Loucy (cell line): ENCODE measurements at regions not wholly inside any gene's neighbourhood (a gene's known extent, or its start where the extent isn't known, plus 50 kb on each side); places are given as distances from the start of the nearest gene placed in this dataset.
"Not testable (repeated sequence)": the region's sequence is repeated elsewhere in the genome, so short reads cannot be mapped to it uniquely, and the experiment has no call there.

Source experiments
- H2AFZ ChIP-seq: fragments of 200-600 bp; sonication (generic); 2 replicates; pipeline ENCODE4 v1.6.0; 2016; ENCODE audit warnings: antibody characterized with exemption, mild to moderate bottlenecking, low read length, moderate library complexity
- H3F3A ChIP-seq: fragments of 200-600 bp; 2 replicates; pipeline ENCODE4 v1.6.0; 2016; ENCODE audit warnings: antibody characterized with exemption, low read depth, mild to moderate bottlenecking
- H3K27me3 ChIP-seq: fragments of 200-600 bp; sonication (generic); 2 replicates; pipeline ENCODE4 v1.6.1; 2014; ENCODE audit warnings: low read length, mild to moderate bottlenecking; ENCODE audit not compliant: insufficient read depth, poor library complexity, severe bottlenecking
- H3K36me3 ChIP-seq: fragments of 200-600 bp; sonication (generic); 2 replicates; pipeline ENCODE4 v1.6.1; 2016; ENCODE audit warnings: low read length; ENCODE audit not compliant: insufficient read depth
- H3K4me1 ChIP-seq: fragments of 200-600 bp; sonication (generic); 2 replicates; pipeline ENCODE4 v1.5.1; 2014; ENCODE audit warnings: low read length, mild to moderate bottlenecking; ENCODE audit not compliant: insufficient read depth, poor library complexity, severe bottlenecking
- H3K4me2 ChIP-seq: fragments of 200-600 bp; sonication (generic); 2 replicates; pipeline ENCODE4 v1.6.0; 2014; ENCODE audit warnings: antibody characterized with exemption, low read length, low read depth, mild to moderate bottlenecking; ENCODE audit not compliant: poor library complexity, severe bottlenecking
- H3K4me3 ChIP-seq: fragments of 200-600 bp; sonication (generic); 2 replicates; pipeline ENCODE4 v1.5.1; 2014; ENCODE audit warnings: low read length, mild to moderate bottlenecking, mixed read lengths; ENCODE audit not compliant: poor library complexity, severe bottlenecking
- H3K79me2 ChIP-seq: fragments of 200-600 bp; sonication (generic); 2 replicates; pipeline ENCODE4 v1.6.1; 2014; ENCODE audit warnings: low read length; ENCODE audit not compliant: insufficient read depth
- H3K9ac ChIP-seq: fragments of 200-600 bp; sonication (generic); 2 replicates; pipeline ENCODE4 v1.6.0; 2014; ENCODE audit warnings: mild to moderate bottlenecking, low read depth, low read length, moderate library complexity; ENCODE audit not compliant: poor library complexity, severe bottlenecking
- H3K9me2 ChIP-seq: fragments of 200-600 bp; sonication (generic); replicated peaks from 2 replicates; pipeline ENCODE4 v1.6.1; 2016; ENCODE audit warnings: low read depth, low read length, mixed read lengths
- H3K9me3 ChIP-seq: fragments of 200-600 bp; sonication (generic); 2 replicates; pipeline ENCODE4 v1.6.1; 2014; ENCODE audit warnings: mild to moderate bottlenecking, antibody characterized with exemption, low read length, low read depth; ENCODE audit not compliant: insufficient read depth
- H4K20me1 ChIP-seq: fragments of 200-600 bp; sonication (generic); 2 replicates; pipeline ENCODE4 v1.6.0; 2014; ENCODE audit warnings: antibody characterized with exemption, low read length, mild to moderate bottlenecking; ENCODE audit not compliant: insufficient read depth, poor library complexity, severe bottlenecking

DNA sequence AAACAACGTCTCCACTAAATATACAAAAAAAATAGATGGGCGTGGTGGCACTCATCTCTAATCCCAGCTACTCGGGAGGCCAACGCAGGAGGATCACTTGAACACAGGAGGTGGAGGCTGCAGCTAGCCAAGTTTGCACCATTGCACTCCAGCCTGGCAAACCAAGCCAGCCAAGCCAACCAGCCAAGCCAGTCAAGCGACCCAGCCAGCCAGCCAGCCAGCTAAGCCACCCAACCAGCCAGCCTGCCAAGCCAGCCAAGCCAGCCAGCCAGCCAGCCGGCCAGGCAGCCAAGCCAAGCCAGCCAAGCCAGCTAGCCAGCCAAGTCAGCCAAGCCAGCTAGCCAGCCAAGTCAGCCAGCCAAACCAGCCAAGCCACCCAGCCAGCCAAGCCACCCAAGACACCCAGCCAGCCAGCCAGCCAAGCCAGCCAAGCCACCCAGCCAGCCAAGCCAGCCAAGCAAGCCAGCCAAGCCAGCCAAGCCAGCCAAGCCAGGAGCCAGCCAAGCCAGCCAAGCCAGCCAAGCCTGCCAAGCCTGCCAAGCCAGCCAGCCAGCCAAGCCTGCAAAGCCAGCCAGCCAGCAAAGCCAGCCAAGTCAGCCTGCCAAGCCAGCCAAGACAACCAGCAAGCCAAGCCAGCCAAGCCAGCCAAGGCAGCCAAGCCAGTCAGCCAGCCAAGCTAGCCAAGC is 342.2 kb upstream of the PLGLB2 start:
- not testable (repeated sequence) for H3K9ac ChIP-seq, H3K4me1 ChIP-seq, H3K27me3 ChIP-seq, H3K79me2 ChIP-seq, H3F3A ChIP-seq, H3K9me3 ChIP-seq, H3K9me2 ChIP-seq, H3K4me2 ChIP-seq, H4K20me1 ChIP-seq, H3K36me3 ChIP-seq, H3K4me3 ChIP-seq, H2AFZ ChIP-seq

DNA sequence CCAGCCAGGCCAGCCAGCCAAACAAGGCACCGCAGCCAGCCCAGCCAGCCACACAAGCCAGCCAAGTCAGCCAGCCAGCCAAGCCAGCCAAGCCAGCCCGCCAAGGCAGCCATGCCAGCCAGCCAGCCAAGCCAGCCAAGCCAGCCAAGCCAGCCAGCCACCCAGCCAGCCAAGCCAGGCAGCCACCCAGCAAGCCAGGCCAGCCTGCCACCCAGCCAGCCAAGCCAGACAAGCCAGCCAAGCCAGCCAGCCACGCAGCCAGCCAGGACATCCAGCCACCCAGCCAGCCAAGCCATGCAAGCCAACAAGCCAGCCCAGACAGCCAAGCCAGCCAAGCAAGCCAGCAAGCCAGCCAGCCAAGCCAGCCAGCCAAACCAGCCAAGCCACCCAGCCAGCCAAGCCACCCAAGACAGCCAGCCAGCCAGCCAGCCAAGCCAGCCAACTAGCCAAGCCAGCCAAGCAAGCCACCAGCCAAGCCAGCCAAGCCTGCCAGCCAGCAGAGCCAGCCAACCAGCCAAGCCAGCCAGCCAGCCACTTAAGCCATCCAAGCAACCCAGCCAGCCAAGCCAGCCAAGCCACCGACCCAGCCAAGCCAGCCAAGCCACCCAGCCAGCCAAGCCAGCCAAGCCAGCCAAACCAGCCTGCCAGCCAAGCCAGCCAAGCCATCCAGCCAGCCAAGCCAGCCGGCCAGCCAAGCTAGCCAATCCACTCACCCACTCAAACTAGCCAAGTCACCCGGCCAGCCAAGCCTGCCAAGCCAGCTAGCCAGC is 341.3 kb upstream of the PLGLB2 start:
- not testable (repeated sequence) for H3K4me3 ChIP-seq, H3K9me2 ChIP-seq, H3K4me2 ChIP-seq, H3K79me2 ChIP-seq, H3K36me3 ChIP-seq, H3K27me3 ChIP-seq, H4K20me1 ChIP-seq, H3K4me1 ChIP-seq, H3K9ac ChIP-seq, H2AFZ ChIP-seq, H3K9me3 ChIP-seq, H3F3A ChIP-seq

DNA sequence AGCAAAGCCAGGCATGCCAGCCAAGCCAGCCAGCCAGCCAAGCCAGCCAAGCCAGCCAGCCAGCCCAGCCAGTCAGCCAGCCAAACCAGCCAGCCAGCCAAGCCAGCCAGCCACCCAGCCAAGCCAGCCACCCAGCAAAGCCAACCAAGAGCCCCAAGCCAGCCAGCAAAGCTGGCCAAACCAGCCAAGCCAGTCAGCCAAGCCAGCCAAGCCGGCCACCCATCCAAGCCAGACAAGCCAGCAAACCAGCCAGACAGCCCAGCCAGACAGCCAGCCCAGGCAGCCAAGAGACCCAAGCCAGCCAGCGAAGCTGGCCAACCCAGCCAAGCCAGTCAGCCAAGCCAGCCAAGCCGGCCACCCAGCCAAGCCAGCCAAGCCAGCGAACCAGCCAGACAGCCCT is 338.3 kb upstream of the PLGLB2 start:
- not testable (repeated sequence) for H3K9me3 ChIP-seq, H3K36me3 ChIP-seq, H3K9me2 ChIP-seq, H4K20me1 ChIP-seq, H3K27me3 ChIP-seq, H3K4me3 ChIP-seq, H3K4me2 ChIP-seq, H3K9ac ChIP-seq, H3K4me1 ChIP-seq, H3K79me2 ChIP-seq, H2AFZ ChIP-seq, H3F3A ChIP-seq

DNA sequence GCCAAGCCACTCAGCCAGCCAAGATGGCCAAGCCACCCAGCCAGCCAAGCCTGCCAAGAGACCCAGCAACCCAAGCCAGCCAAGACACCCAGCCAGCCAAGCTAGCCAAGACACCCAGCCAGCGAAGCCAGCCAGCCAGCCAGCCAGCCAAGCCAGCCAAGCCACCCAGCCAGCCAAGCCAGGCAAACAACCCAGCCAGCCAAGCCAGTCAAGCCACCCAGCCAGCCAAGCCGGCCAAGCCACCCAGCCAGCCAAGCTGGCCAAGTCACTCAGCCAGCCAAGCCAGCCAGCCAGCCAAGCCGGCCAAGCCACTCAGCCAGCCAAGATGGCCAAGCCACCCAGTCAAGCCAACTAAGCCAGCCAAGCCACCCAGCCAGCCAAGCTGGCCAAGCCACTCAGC is 337.5 kb upstream of the PLGLB2 start:
- H3K79me2 ChIP-seq, H4K20me1 ChIP-seq, H3K4me1 ChIP-seq, H3K36me3 ChIP-seq, H3K27me3 ChIP-seq, H3K4me2 ChIP-seq, H3K9me3 ChIP-seq, H3K9me2 ChIP-seq, H3K9ac ChIP-seq, H3F3A ChIP-seq, H2AFZ ChIP-seq, H3K4me3 ChIP-seq: not testable (repeated sequence)

DNA sequence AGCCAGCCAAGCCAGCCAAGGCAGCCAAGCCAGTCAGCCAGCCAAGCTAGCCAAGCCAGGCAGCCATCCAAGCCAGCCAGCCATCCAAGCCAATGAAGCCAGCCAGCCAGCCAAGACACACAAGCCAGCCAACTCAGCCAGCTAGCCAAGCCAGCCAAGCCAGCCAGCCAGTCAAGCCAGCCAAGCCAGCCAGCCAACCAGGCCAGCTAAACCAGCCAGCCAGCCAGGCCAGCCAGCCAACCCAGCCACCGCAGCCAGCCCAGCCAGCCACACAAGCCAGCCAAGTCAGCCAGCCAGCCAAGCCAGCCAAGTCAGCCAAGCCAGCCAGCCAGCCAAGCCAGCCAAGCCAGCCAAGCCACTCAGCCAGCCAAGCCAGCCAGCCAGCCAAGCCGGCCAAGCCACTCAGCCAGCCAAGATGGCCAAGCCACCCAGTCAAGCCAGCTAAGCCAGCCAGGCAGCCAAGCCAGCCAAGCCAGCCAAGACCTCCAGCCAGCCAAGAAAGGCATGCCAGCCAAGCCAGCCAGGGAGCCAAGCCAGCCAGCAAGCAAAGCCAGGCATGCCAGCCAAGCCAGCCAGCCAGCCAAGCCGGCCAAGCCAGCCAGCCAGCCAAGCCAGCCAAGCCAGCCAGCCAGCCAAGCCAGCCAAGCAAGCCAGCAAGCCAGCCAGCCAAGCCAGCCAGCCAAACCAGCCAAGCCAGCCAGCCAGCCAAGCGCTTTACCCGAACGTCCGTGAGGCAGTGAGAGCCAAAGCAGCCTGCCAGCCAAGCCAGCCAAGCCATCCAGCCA is 335.7 kb upstream of the PLGLB2 start:
- not testable (repeated sequence) for H3K36me3 ChIP-seq, H3K79me2 ChIP-seq, H3K4me1 ChIP-seq, H3K4me2 ChIP-seq, H3K9ac ChIP-seq, H3K4me3 ChIP-seq, H2AFZ ChIP-seq, H4K20me1 ChIP-seq, H3K27me3 ChIP-seq, H3K9me3 ChIP-seq, H3K9me2 ChIP-seq, H3F3A ChIP-seq

DNA sequence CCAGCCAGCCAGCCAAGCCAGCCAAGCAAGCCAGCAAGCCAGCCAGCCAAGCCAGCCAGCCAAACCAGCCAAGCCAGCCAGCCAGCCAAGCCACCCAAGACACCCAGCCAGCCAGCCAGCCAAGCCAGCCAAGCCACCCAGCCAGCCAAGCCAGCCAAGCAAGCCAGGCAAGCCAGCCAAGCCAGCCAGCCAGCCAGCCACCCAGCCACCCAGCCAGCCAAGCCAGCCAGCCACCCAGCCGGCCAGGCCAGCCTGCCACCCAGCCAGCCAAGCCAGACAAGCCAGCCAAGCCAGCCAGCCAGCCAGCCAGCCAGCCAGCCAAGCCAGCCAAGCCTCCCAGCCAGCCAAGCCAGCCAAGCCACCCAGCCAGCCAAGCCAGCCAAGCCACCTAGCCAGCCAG is 333.6 kb upstream of the PLGLB2 start:
- H3K9me2 ChIP-seq, H3K36me3 ChIP-seq, H3F3A ChIP-seq, H3K4me1 ChIP-seq, H3K9ac ChIP-seq, H3K79me2 ChIP-seq, H4K20me1 ChIP-seq, H3K4me2 ChIP-seq, H2AFZ ChIP-seq, H3K9me3 ChIP-seq, H3K27me3 ChIP-seq, H3K4me3 ChIP-seq: not testable (repeated sequence)

DNA sequence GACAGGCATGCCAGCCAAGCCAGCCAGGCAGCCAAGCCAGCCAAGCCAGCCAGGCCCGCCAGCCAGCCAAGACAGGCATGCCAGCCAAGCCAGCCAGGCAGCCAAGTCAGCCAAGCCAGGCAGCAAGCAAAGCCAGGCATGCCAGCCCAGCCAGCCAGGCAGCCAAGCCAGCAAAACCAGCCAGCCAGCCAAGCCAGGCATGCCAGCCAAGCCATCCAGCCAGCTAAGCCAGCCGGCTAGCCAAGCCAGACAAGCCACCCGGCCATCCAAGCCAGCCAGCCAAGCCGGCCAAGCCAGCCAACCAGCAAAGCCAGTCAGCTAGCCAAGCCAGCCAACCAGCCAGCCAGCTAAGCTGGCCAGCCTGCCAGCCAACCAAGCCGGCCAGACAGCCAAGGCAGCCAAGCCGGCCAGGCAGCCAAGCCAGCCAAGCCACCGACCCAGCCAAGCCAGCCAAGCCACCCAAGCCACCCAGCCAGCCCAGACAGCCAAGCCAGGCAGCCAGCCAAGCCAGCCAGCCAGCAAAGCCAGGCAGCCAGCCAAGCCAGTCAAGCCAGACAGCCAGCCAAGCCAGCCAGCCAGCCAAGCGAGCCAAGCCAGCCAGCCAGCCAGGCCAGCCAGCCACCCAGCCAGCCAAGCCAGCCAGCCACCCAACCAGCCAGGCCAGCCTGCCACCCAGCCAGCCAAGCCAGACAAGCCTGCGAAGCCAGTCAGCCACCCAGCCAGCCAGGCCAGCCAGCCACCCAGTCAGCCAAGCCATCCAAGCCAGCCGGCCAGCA is 332.9 kb upstream of the PLGLB2 start:
- H2AFZ ChIP-seq, H3K9ac ChIP-seq, H3K4me3 ChIP-seq, H3K4me2 ChIP-seq, H3K9me2 ChIP-seq, H3K9me3 ChIP-seq, H4K20me1 ChIP-seq, H3F3A ChIP-seq, H3K36me3 ChIP-seq, H3K4me1 ChIP-seq, H3K79me2 ChIP-seq, H3K27me3 ChIP-seq: not testable (repeated sequence)
